ENCODE measurements at regions not wholly inside any gene's neighbourhood (a gene's known extent, or its start where the extent isn't known, plus 50 kb on each side); places are given as distances from the start of the nearest gene placed in this dataset.
"Not testable (repeated sequence)": the region's sequence is repeated elsewhere in the genome, so short reads cannot be mapped to it uniquely, and the experiment has no call there.

DNA sequence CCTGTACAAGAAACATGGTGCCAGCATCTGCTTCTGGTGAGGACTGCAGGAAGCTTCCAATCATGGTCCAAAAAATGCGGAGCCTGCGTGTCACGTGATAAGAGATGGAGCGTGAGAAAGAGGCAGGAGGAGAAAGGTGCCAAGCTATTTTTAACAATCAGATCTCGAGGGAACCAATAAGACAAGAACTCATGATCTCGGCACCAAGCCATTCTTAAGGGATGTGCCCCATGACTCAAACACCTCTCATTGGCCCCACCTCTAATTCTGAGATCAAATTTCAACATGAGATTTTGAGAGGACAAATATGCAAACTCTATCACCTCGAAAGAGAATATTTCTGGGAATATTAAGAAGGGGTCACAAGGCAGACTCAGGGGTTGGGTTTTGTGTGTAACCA is 107.2 kb downstream of the PYDC2 start:
- Histone ChIP-seq H3K4me3 (ENCODE audit: low read depth, low read length) (no peak overlapping the region), H3K9me3 (ENCODE audit: control insufficient read depth, insufficient read depth, low read length) (no peaks in the 10 kb centered on the region), H3K36me3 (ENCODE audit: control insufficient read depth, insufficient read depth, low read length) (no peaks in the 10 kb centered on the region), H3K9ac (ENCODE audit: low read depth, low read length) (no peak overlapping the region), H3K27me3 (ENCODE audit: control insufficient read depth, insufficient read depth, low read length) (no peaks in the 10 kb centered on the region), H3K4me1 (ENCODE audit: control insufficient read depth, insufficient read depth, low read length) (no peaks in the 10 kb centered on the region)

DNA sequence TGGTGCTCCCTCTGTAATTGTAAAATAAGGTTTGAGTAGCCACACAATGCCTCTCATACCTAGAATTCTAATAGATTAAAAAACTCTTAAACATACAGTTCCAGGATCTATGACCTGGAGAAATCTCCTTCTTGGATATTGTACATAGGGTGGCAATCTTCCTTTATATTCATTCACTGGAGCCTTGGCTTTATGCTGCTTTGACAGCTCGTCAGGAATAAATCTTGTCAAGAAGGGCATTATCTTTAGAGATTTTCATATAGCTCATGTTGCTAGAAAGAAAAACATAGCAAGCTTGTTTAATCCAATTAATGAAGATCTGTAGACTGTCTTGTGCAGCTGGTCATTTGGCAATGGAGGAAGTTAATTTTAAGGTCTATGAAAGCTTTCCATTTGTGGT is 131.1 kb downstream of the PYDC2 start:
- Histone ChIP-seq H3K36me3 (ENCODE audit: control insufficient read depth, insufficient read depth, low read length) (no peaks in the 10 kb centered on the region), H3K27me3 (ENCODE audit: control insufficient read depth, insufficient read depth, low read length) (no peaks in the 10 kb centered on the region), H3K9ac (ENCODE audit: low read depth, low read length) (no peak overlapping the region), H3K4me1 (ENCODE audit: control insufficient read depth, insufficient read depth, low read length) (no peaks in the 10 kb centered on the region), H3K4me3 (ENCODE audit: low read depth, low read length) (no peak overlapping the region), H3K9me3 (ENCODE audit: control insufficient read depth, insufficient read depth, low read length) (no peaks in the 10 kb centered on the region)

DNA sequence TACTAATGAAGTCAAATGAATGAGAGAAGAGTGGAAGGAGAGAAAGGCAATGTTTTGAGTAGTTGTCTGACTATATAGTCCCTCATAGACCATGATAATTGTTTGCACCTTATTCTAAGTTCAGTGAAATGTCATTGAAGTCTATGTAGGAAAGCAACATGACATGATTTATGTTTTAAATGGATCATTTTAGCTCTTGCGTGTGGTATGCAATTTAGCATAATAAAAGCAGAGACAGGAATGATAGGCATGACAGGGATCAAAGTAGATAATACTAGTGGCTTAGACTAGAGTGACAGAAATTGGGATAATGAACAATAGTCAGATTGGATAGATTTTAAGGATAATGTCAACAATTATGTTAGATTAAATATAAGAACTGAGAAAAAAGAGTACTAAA is 132.5 kb downstream of the PYDC2 start:
- no peaks in the 10 kb centered on the region for H3K9me3 ChIP-seq (ENCODE audit: control insufficient read depth, insufficient read depth, low read length)
- H3K4me1 ChIP-seq (ENCODE audit: control insufficient read depth, insufficient read depth, low read length), result no peaks in the 10 kb centered on the region
- H3K36me3 ChIP-seq (ENCODE audit: control insufficient read depth, insufficient read depth, low read length), result no peaks in the 10 kb centered on the region
- no peaks in the 10 kb centered on the region for H3K27me3 ChIP-seq (ENCODE audit: control insufficient read depth, insufficient read depth, low read length)
- H3K9ac ChIP-seq (ENCODE audit: low read depth, low read length), result no peak overlapping the region
- H3K4me3 ChIP-seq (ENCODE audit: low read depth, low read length), result no peak overlapping the region

DNA sequence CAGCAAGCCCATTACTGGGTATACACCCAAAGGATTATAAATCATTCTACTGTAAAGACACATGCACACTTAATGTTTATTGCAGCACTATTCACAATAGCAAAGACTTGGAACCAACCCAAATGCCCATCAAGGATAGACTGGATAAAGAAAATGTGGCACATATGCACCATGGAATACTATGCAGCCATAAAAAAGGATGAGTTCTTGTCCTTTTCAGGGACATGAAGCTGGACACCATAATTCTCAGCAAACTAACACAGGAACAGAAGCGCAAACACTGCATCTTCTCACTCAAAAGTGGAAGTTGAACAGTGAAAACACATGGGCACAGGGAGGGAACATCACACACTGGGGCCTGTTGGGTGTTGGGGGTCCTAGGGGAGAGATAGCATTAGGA is 154.5 kb downstream of the PYDC2 start:
- H3K4me3 ChIP-seq (ENCODE audit: low read depth, low read length); H3K27me3 ChIP-seq (ENCODE audit: control insufficient read depth, insufficient read depth, low read length); H3K4me1 ChIP-seq (ENCODE audit: control insufficient read depth, insufficient read depth, low read length); H3K36me3 ChIP-seq (ENCODE audit: control insufficient read depth, insufficient read depth, low read length); H3K9me3 ChIP-seq (ENCODE audit: control insufficient read depth, insufficient read depth, low read length); H3K9ac ChIP-seq (ENCODE audit: low read depth, low read length): not testable (repeated sequence)

DNA sequence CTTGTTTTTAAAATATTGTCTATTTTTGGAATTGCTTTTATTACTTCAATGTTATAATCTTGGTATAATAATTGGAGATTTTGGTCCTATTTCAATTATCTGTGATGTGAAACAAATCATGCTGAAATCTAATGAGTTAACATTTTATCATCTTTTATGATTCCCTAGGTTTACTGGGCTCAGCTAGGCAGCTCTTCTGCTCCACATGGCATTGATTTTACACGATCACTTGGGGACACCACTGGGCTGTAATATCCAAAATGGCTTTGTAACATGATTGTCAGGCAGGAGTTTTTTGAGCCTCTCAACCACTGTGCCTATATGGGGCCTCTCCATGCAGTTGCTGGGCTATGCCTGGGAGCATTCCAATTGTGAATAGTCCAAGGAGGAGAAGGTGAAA is 163.3 kb downstream of the PYDC2 start:
- no peaks in the 10 kb centered on the region for H3K27me3 ChIP-seq (ENCODE audit: control insufficient read depth, insufficient read depth, low read length)
- H3K9ac ChIP-seq (ENCODE audit: low read depth, low read length), result no peak overlapping the region
- no peaks in the 10 kb centered on the region for H3K9me3 ChIP-seq (ENCODE audit: control insufficient read depth, insufficient read depth, low read length)
- no peaks in the 10 kb centered on the region for H3K36me3 ChIP-seq (ENCODE audit: control insufficient read depth, insufficient read depth, low read length)
- H3K4me1 ChIP-seq (ENCODE audit: control insufficient read depth, insufficient read depth, low read length), result no peaks in the 10 kb centered on the region
- no peak overlapping the region for H3K4me3 ChIP-seq (ENCODE audit: low read depth, low read length)

DNA sequence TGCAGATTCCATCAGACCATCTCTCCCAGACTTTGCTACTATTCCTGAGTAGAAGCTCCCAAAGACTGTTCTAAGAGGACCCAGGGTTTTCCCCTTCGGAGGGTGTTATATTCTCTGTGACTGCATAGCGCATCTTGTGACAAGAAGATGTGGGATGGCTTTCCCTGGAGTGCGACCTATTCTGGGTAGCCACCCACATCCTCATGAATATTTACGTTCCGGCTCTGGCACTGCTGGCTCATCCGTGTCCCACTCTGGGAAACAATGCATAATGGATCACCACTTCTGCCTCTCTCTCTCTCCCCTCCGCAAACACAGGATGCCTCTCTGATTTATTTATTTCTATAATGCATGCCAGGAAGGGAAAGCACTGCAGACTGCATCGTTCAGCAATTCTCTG is 166.1 kb downstream of the PYDC2 start:
- Histone ChIP-seq H3K36me3 (ENCODE audit: control insufficient read depth, insufficient read depth, low read length) (no peaks in the 10 kb centered on the region), H3K9me3 (ENCODE audit: control insufficient read depth, insufficient read depth, low read length) (no peaks in the 10 kb centered on the region), H3K4me1 (ENCODE audit: control insufficient read depth, insufficient read depth, low read length) (no peaks in the 10 kb centered on the region)

DNA sequence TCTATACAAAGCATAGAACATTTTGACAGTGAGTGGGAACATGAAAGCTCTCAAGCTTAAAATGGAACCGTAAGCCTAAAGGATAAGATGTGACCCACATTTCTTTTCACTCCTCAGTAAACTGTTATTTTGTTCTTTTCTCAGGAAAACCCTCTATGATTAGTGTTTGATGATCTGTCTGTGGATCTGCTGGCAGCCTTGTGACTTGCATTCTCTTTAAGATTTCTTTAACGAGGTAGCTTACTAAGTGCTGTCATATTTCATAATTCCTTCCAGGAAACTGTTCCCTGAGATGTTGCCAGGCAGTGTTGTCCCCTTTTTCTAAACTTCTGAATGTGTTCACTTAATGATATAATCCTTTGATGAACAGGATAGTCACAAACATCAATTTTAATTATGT is 167.6 kb downstream of the PYDC2 start:
- Histone ChIP-seq H3K4me3 (ENCODE audit: low read depth, low read length) (no peak overlapping the region), H3K9ac (ENCODE audit: low read depth, low read length) (no peak overlapping the region), H3K27me3 (ENCODE audit: control insufficient read depth, insufficient read depth, low read length) (no peaks in the 10 kb centered on the region), H3K9me3 (ENCODE audit: control insufficient read depth, insufficient read depth, low read length) (no peaks in the 10 kb centered on the region), H3K4me1 (ENCODE audit: control insufficient read depth, insufficient read depth, low read length) (no peaks in the 10 kb centered on the region), H3K36me3 (ENCODE audit: control insufficient read depth, insufficient read depth, low read length) (no peaks in the 10 kb centered on the region)

More for the DNA sequence above, 166.1 kb downstream of the PYDC2 start:
- H3K4me3 ChIP-seq (ENCODE audit: low read depth, low read length), result no peak overlapping the region
- H3K9ac ChIP-seq (ENCODE audit: low read depth, low read length), result no peak overlapping the region
- H3K27me3 ChIP-seq (ENCODE audit: control insufficient read depth, insufficient read depth, low read length), result no peaks in the 10 kb centered on the region

DNA sequence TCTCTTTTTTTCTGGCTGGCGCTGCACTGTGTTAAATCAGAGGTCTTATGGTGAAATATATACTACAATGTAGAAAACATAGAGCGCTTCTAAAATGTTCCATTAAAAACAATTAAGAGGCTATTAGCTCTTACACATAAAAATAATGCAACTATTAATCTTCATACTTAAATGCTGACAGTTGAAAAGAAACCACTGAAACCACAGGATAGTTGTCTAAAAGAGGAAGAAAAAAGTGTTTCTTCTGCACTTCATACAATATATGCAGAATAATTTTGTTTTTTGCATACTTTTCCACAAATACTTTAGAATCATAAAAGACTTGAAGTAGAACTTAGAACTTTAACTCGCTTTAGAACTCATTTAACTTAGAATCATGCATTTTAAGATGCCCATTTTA is 170.5 kb downstream of the PYDC2 start:
- H3K27me3 ChIP-seq (ENCODE audit: control insufficient read depth, insufficient read depth, low read length), result no peaks in the 10 kb centered on the region
- H3K4me3 ChIP-seq (ENCODE audit: low read depth, low read length), result no peak overlapping the region
- no peaks in the 10 kb centered on the region for H3K36me3 ChIP-seq (ENCODE audit: control insufficient read depth, insufficient read depth, low read length)
- no peak overlapping the region for H3K9ac ChIP-seq (ENCODE audit: low read depth, low read length)
- no peaks in the 10 kb centered on the region for H3K9me3 ChIP-seq (ENCODE audit: control insufficient read depth, insufficient read depth, low read length)
- H3K4me1 ChIP-seq (ENCODE audit: control insufficient read depth, insufficient read depth, low read length), result no peaks in the 10 kb centered on the region

DNA sequence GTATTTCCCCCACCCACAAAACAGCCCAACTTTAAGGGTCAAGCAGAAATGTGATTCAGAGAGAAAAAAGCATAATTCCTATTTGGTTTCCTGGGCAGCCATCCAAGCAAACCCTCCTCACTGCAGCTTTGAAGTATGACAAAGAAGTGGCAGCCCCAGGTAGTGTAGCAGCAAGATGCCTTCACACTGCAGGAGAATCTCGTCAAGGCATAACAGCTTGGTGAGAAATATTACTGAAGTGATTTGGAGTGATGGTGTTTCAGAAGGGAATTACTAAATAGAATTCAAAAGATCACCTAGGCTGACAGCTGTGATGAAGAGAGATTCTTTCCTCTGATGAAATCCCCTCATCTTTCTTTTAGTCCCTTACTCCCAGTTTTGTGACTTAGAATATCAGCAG is 173.9 kb downstream of the PYDC2 start:
- Histone ChIP-seq H3K36me3 (ENCODE audit: control insufficient read depth, insufficient read depth, low read length) (no peaks in the 10 kb centered on the region), H3K4me3 (ENCODE audit: low read depth, low read length) (no peak overlapping the region)

DNA sequence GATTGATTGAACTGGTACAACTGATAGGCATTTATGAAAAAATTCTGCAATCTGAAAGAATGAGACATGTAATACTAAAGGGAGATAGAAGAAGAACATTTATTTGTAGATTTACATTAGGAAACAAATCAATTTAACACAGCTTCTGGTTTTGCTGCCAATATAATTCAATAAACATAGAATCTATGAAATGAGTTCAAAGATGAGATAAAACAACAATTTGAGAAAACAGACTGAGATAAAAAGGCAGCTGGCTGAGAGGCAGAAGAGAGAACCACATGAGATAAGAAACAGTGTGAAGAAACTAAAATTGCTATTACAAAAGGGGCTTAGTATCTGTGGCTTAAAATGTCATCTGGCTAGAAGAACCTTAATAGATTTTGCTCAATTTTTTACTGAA is 176.6 kb downstream of the PYDC2 start:
- Histone ChIP-seq H3K9ac (ENCODE audit: low read depth, low read length) (no peak overlapping the region), H3K9me3 (ENCODE audit: control insufficient read depth, insufficient read depth, low read length) (no peaks in the 10 kb centered on the region), H3K4me3 (ENCODE audit: low read depth, low read length) (no peak overlapping the region)

More for the DNA sequence above, 173.9 kb downstream of the PYDC2 start:
- Histone ChIP-seq H3K9ac (ENCODE audit: low read depth, low read length) (no peak overlapping the region), H3K27me3 (ENCODE audit: control insufficient read depth, insufficient read depth, low read length) (no peaks in the 10 kb centered on the region), H3K4me1 (ENCODE audit: control insufficient read depth, insufficient read depth, low read length) (no peaks in the 10 kb centered on the region), H3K9me3 (ENCODE audit: control insufficient read depth, insufficient read depth, low read length) (no peaks in the 10 kb centered on the region)

DNA sequence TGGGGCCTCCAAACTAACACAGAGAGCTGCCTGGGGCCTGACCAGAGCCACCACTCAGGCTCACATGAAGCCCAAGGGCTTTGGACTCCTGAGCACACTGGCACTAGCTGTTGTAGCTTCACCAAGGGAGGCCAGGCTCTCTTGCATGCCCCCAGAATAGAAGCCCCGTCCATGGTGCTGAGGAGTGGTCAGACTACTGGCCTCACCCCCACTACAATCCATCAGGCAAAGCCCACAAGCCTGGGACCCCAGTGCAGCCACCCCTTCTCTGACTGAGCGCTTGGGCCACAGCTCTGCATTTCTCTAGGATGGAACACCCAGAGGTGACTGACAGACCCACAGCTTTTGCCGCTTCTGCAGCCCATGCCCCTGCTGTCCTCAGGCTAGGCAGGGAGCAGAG is 180.8 kb downstream of the PYDC2 start:
- Histone ChIP-seq H3K4me3 (ENCODE audit: low read depth, low read length) (no peak overlapping the region), H3K9ac (ENCODE audit: low read depth, low read length) (no peak overlapping the region), H3K4me1 (ENCODE audit: control insufficient read depth, insufficient read depth, low read length) (no peaks in the 10 kb centered on the region), H3K36me3 (ENCODE audit: control insufficient read depth, insufficient read depth, low read length) (peaks cover 3% of the 10 kb centered on the region), H3K9me3 (ENCODE audit: control insufficient read depth, insufficient read depth, low read length) (no peaks in the 10 kb centered on the region), H3K27me3 (ENCODE audit: control insufficient read depth, insufficient read depth, low read length) (no peaks in the 10 kb centered on the region)

More for the DNA sequence above, 176.6 kb downstream of the PYDC2 start:
- Histone ChIP-seq H3K27me3 (ENCODE audit: control insufficient read depth, insufficient read depth, low read length) (no peaks in the 10 kb centered on the region), H3K36me3 (ENCODE audit: control insufficient read depth, insufficient read depth, low read length) (peaks cover 3% of the 10 kb centered on the region), H3K4me1 (ENCODE audit: control insufficient read depth, insufficient read depth, low read length) (no peaks in the 10 kb centered on the region)

DNA sequence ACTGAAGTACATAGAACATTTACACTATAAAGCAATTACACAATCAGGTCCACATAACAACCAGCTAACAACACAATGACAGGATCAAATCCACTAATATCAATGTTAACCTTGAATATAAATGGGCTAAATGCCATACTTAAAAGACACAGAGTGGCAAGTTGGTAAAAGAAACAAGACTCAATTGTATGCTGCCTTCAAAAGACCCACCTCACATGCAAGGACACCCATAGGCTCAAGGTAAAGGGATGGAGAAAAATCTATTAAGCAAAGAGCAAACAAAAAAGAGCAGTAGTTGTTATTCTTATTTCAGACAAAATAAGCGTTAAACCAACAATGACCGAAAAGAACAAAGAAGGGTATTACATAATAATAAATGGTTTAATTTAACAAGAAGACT is 183.3 kb downstream of the PYDC2 start:
- no peak overlapping the region for H3K9ac ChIP-seq (ENCODE audit: low read depth, low read length)
- H3K4me3 ChIP-seq (ENCODE audit: low read depth, low read length), result no peak overlapping the region
- no peaks in the 10 kb centered on the region for H3K27me3 ChIP-seq (ENCODE audit: control insufficient read depth, insufficient read depth, low read length)
- peaks cover 3% of the 10 kb centered on the region for H3K36me3 ChIP-seq (ENCODE audit: control insufficient read depth, insufficient read depth, low read length)
- H3K4me1 ChIP-seq (ENCODE audit: control insufficient read depth, insufficient read depth, low read length), result no peaks in the 10 kb centered on the region
- H3K9me3 ChIP-seq (ENCODE audit: control insufficient read depth, insufficient read depth, low read length), result no peaks in the 10 kb centered on the region

DNA sequence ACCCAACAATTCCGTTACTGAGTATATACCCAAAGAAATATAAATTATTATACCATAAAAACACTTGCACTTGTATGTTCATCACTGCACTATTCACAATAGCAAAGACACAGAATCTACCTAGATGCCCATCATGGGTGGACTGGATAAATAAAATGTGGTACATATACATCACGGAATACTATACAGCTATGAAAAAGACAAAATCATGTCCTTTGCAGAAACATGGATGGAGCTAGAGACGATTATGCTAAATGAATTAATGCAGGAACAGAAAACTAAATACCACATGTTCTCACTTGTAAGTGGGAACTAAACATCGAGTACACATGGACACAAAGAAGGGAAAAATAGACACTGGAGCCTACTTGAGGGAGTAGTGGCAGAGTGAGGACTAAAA is 185.3 kb downstream of the PYDC2 start:
- H3K9ac ChIP-seq (ENCODE audit: low read depth, low read length), result no peak overlapping the region
- peaks cover 5% of the 10 kb centered on the region for H3K36me3 ChIP-seq (ENCODE audit: control insufficient read depth, insufficient read depth, low read length)
- peaks cover 10% of the 10 kb centered on the region for H3K9me3 ChIP-seq (ENCODE audit: control insufficient read depth, insufficient read depth, low read length)
- H3K4me1 ChIP-seq (ENCODE audit: control insufficient read depth, insufficient read depth, low read length), result no peaks in the 10 kb centered on the region
- H3K4me3 ChIP-seq (ENCODE audit: low read depth, low read length), result no peak overlapping the region
- no peaks in the 10 kb centered on the region for H3K27me3 ChIP-seq (ENCODE audit: control insufficient read depth, insufficient read depth, low read length)

All from iPS-15b (cell line).